ENCODE measurements at regions not wholly inside any gene's neighbourhood (a gene's known extent, or its start where the extent isn't known, plus 50 kb on each side); places are given as distances from the start of the nearest gene placed in this dataset.
A peak's percentile ranks its signal among the peaks of the same experiment; 100 is the strongest.

- no peak overlapping the region for H3K4me3 ChIP-seq (ENCODE audit: low read depth, low read length)
- no peak for DNase-seq (ENCODE audit: extremely low spot score)
- H3K27ac ChIP-seq (ENCODE audit: low read depth) = no peak overlapping the region
- WGBS = 69% methylated on average over 1 of the region's 1 CpG
- H3K36me3 ChIP-seq (ENCODE audit: insufficient read depth) = no peaks in the 10 kb centered on the region
- H3K4me1 ChIP-seq (ENCODE audit: insufficient read depth) = no peaks in the 10 kb centered on the region
Measured at GRCh38 chr12:29035112-29035511, 114.0 kb upstream of the FAR2 start.

GRCh38 chr12:29039013-29039412, 110.1 kb upstream of the FAR2 start:
- H3K27ac ChIP-seq (ENCODE audit: low read depth) = no peak overlapping the region
- no peaks in the 10 kb centered on the region for H3K36me3 ChIP-seq (ENCODE audit: insufficient read depth)
- H3K4me1 ChIP-seq (ENCODE audit: insufficient read depth) = no peaks in the 10 kb centered on the region
- DNase-seq (ENCODE audit: extremely low spot score) = peak; percentile 8
- 23% methylated on average over 3 of the region's 3 CpGs for WGBS
- H3K4me3 ChIP-seq (ENCODE audit: low read depth, low read length) = no peak overlapping the region

- Histone ChIP-seq H3K4me3 (ENCODE audit: low read depth, low read length) (no peak overlapping the region), H3K36me3 (ENCODE audit: insufficient read depth) (no peaks in the 10 kb centered on the region), H3K27ac (ENCODE audit: low read depth) (peak overlapping the region; percentile 6), H3K4me1 (ENCODE audit: insufficient read depth) (no peaks in the 10 kb centered on the region)
- no peak for DNase-seq (ENCODE audit: extremely low spot score)
- WGBS = 28% methylated on average over 4 of the region's 4 CpGs
Measured at GRCh38 chr12:29041621-29042020, 107.5 kb upstream of the FAR2 start.

- Histone ChIP-seq H3K4me1 (ENCODE audit: insufficient read depth) (no peaks in the 10 kb centered on the region), H3K36me3 (ENCODE audit: insufficient read depth) (no peaks in the 10 kb centered on the region), H3K4me3 (ENCODE audit: low read depth, low read length) (no peak overlapping the region), H3K27ac (ENCODE audit: low read depth) (no peak overlapping the region)
- DNase-seq (ENCODE audit: extremely low spot score) = no peak
- WGBS = 46% methylated on average over 1 of the region's 1 CpG
Measured at GRCh38 chr12:29043069-29043468, 106.0 kb upstream of the FAR2 start.

GRCh38 chr12:29044799-29045198, 104.3 kb upstream of the FAR2 start:
- H3K4me1 ChIP-seq (ENCODE audit: insufficient read depth) = no peaks in the 10 kb centered on the region

GRCh38 chr12:29048787-29049186, 100.3 kb upstream of the FAR2 start:
- Histone ChIP-seq H3K27ac (ENCODE audit: low read depth) (no peak overlapping the region), H3K4me1 (ENCODE audit: insufficient read depth) (no peaks in the 10 kb centered on the region), H3K4me3 (ENCODE audit: low read depth, low read length) (no peak overlapping the region), H3K36me3 (ENCODE audit: insufficient read depth) (no peaks in the 10 kb centered on the region)
- 73% methylated on average over 4 of the region's 4 CpGs for WGBS
- DNase-seq (ENCODE audit: extremely low spot score) = no peak

More at GRCh38 chr12:29044799-29045198, 104.3 kb upstream of the FAR2 start:
- DNase-seq (ENCODE audit: extremely low spot score) = no peak
- Histone ChIP-seq H3K36me3 (ENCODE audit: insufficient read depth) (no peaks in the 10 kb centered on the region), H3K27ac (ENCODE audit: low read depth) (no peak overlapping the region), H3K4me3 (ENCODE audit: low read depth, low read length) (no peak overlapping the region)
- 40% methylated on average over 2 of the region's 2 CpGs for WGBS

- Histone ChIP-seq H3K27ac (ENCODE audit: low read depth) (no peak overlapping the region), H3K36me3 (ENCODE audit: insufficient read depth) (no peaks in the 10 kb centered on the region), H3K4me3 (ENCODE audit: low read depth, low read length) (no peak overlapping the region), H3K4me1 (ENCODE audit: insufficient read depth) (no peaks in the 10 kb centered on the region)
- WGBS = 29% methylated on average over 3 of the region's 3 CpGs
- no peak for DNase-seq (ENCODE audit: extremely low spot score)
Measured at GRCh38 chr12:29050503-29050902, 98.6 kb upstream of the FAR2 start.

- H3K4me3 ChIP-seq (ENCODE audit: low read depth, low read length) = no peak overlapping the region
- H3K36me3 ChIP-seq (ENCODE audit: insufficient read depth) = no peaks in the 10 kb centered on the region
- WGBS = 81% methylated on average over 2 of the region's 2 CpGs
- no peak overlapping the region for H3K27ac ChIP-seq (ENCODE audit: low read depth)
- H3K4me1 ChIP-seq (ENCODE audit: insufficient read depth) = no peaks in the 10 kb centered on the region
- no peak for DNase-seq (ENCODE audit: extremely low spot score)
Measured at GRCh38 chr12:29051221-29051620, 97.9 kb upstream of the FAR2 start.

GRCh38 chr12:29053567-29053966, 95.5 kb upstream of the FAR2 start:
- Histone ChIP-seq H3K4me3 (ENCODE audit: low read depth, low read length) (no peak overlapping the region), H3K4me1 (ENCODE audit: insufficient read depth) (no peaks in the 10 kb centered on the region), H3K36me3 (ENCODE audit: insufficient read depth) (no peaks in the 10 kb centered on the region), H3K27ac (ENCODE audit: low read depth) (no peak overlapping the region)
- WGBS = 96% methylated on average over 1 of the region's 1 CpG
- DNase-seq (ENCODE audit: extremely low spot score) = no peak

- WGBS = 37% methylated on average over 3 of the region's 3 CpGs
- no peaks in the 10 kb centered on the region for H3K36me3 ChIP-seq (ENCODE audit: insufficient read depth)
- no peak for DNase-seq (ENCODE audit: extremely low spot score)
Measured at GRCh38 chr12:29054858-29055663, 94.0 kb upstream of the FAR2 start.

GRCh38 chr12:29066011-29066588, 83.0 kb upstream of the FAR2 start:
- H3K27ac ChIP-seq (ENCODE audit: low read depth) = no peak overlapping the region
- no peaks in the 10 kb centered on the region for H3K4me1 ChIP-seq (ENCODE audit: insufficient read depth)
- DNase-seq (ENCODE audit: extremely low spot score) = no peak
- H3K36me3 ChIP-seq (ENCODE audit: insufficient read depth) = no peaks in the 10 kb centered on the region
- no peak overlapping the region for H3K4me3 ChIP-seq (ENCODE audit: low read depth, low read length)
- WGBS = 78% methylated on average over 1 of the region's 1 CpG

More at GRCh38 chr12:29054858-29055663, 94.0 kb upstream of the FAR2 start:
- Histone ChIP-seq H3K4me3 (ENCODE audit: low read depth, low read length) (no peak overlapping the region), H3K27ac (ENCODE audit: low read depth) (no peak overlapping the region), H3K4me1 (ENCODE audit: insufficient read depth) (no peaks in the 10 kb centered on the region)

GRCh38 chr12:29067430-29067829, 81.6 kb upstream of the FAR2 start:
- Histone ChIP-seq H3K36me3 (ENCODE audit: insufficient read depth) (no peaks in the 10 kb centered on the region), H3K27ac (ENCODE audit: low read depth) (no peak overlapping the region), H3K4me1 (ENCODE audit: insufficient read depth) (no peaks in the 10 kb centered on the region), H3K4me3 (ENCODE audit: low read depth, low read length) (no peak overlapping the region)
- no peak for DNase-seq (ENCODE audit: extremely low spot score)
- 81% methylated on average over 1 of the region's 1 CpG for WGBS

GRCh38 chr12:29070309-29070708, 78.8 kb upstream of the FAR2 start:
- no peaks in the 10 kb centered on the region for H3K4me1 ChIP-seq (ENCODE audit: insufficient read depth)
- 0% methylated on average over 1 of the region's 1 CpG for WGBS
- DNase-seq (ENCODE audit: extremely low spot score) = no peak
- H3K27ac ChIP-seq (ENCODE audit: low read depth) = no peak overlapping the region
- no peaks in the 10 kb centered on the region for H3K36me3 ChIP-seq (ENCODE audit: insufficient read depth)
- H3K4me3 ChIP-seq (ENCODE audit: low read depth, low read length) = no peak overlapping the region

- Histone ChIP-seq H3K36me3 (ENCODE audit: insufficient read depth) (no peaks in the 10 kb centered on the region), H3K4me1 (ENCODE audit: insufficient read depth) (no peaks in the 10 kb centered on the region), H3K4me3 (ENCODE audit: low read depth, low read length) (no peak overlapping the region), H3K27ac (ENCODE audit: low read depth) (no peak overlapping the region)
- DNase-seq (ENCODE audit: extremely low spot score) = no peak
Measured at GRCh38 chr12:29071099-29071498, 78.0 kb upstream of the FAR2 start.

Measured in urinary bladder (tissue), 3 donors.